HG02981 (cell line): ENCODE measurements at regions not wholly inside any gene's neighbourhood (a gene's known extent, or its start where the extent isn't known, plus 50 kb on each side); places are given as distances from the start of the nearest gene placed in this dataset.
"Not testable (repeated sequence)": the region's sequence is repeated elsewhere in the genome, so short reads cannot be mapped to it uniquely, and the experiment has no call there.

ENCODE experiments used
- ATAC-seq: cut with Tn5 transposase; IDR thresholded peaks from one replicate; pipeline ENCODE4 v1.9.1; 2021; ENCODE audit warnings: mild to moderate bottlenecking, moderate library complexity; ENCODE audit not compliant: unreplicated experiment

DNA sequence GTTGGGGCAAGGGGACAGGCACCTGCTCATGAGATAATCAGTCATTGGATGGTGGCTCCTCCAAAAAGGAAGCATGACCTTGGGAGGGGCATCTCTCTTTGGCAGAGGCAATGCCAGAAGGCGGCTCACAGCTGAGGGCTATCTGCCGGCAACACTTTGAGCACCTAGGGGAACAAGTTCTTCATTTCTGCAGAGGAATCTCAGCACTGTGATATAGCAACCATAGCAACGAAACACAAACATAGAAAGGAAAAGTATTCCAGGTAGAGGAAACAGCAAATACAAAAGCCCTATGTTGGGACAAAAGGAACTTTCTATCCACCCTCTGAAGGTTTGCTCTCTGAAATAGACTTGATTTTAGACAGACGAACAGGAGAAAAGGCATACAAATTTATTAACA is 89.1 kb upstream of the NEDD4L start:
- ATAC-seq, result no peak

DNA sequence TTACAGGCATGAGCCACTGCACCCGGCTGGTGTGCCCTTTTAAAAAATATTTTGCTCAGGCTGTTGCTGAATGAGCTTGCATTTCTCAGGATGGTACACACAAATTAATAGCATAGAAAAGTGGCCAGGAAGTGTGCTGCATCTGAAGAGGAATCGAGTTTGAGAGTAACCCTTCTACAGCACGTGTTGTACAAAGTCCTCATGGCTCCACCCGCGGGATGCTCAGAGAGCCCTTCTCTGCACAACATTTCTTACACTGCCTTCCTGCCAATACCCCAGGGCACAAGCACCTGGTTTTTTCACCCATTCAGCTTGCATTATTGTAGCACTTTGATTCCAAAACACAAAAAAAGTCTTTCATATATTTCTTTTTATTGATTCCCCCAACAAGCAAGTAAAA is 90.1 kb upstream of the NEDD4L start:
- no peak for ATAC-seq

- ATAC-seq, result no peak
Observed at GRCh38 chr18:57951999-57952774, 91.8 kb upstream of the NEDD4L start.

DNA sequence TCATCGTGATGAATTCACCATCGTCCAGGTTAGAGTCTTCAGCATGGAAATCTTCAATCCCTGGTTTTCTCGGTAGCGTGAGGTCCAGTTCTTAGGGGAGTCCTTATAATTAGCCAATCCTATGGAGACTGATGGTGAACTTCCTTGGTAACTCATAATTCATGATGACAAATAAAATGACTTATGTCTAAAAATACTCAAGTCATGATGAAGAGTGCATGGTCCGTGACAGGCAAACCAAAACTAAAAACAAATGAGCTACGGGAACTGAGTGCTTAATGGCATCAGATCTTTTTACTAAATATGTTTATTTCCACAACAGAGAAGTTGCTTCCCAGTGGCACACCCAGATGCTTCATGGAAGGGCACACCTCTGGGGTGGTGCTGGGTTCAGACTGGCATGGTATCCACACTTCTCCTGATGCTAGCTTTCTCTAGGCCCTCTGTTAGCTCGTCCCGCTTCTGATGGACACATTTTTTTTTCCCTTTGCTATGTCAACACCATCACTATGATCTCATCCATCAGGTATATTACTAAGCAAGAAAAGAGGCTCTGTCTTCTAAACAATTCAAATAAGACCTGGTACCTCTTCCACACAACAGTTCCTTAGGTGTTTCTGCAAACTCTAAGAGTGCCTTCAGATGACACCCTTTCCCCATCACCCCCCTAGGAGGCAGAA is 92.8 kb upstream of the NEDD4L start:
- ATAC-seq, result peak; percentile 62

- ATAC-seq, result no peak
Observed at GRCh38 chr18:57950542-57950941, 93.5 kb upstream of the NEDD4L start.

DNA sequence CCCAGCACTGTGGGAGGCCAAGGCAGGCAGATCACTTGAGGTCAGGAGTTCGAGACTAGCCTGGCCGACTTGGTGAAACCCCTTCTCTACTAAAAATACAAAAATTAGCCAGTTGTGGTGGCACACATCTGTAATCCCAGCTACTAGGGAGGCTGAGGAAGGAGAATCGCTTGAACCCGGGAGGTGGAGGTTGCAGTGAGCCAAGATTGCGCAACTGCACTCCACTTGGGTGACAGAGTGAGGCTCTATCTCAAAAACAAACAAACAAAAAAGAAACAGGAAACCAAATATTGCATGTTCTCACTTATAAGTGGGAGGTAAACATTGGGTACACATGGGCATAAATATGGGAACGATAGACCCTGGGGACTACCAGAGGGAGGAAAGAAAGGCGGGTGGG is 94.7 kb upstream of the NEDD4L start:
- not testable (repeated sequence) for ATAC-seq

- ATAC-seq, result no peak
Observed at GRCh38 chr18:57947117-57947516, 96.9 kb upstream of the NEDD4L start.

DNA sequence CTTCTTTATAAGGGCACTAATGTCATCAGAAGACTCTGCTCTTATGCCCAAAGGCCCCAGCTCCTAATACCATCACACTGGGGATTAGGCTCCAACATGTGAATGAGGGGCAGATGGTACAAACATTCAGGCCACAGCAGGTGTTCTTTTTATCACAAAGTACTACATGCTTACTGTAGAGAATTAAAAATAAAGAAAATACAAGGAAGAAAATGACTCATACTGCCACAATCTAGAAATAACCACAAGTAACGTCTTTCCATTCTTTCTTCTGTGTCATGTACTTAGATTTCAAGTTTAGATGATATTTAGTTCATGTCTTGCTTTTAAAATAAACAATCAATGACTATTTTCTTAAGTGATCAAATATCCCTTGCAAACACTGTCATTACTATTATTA is 100.3 kb upstream of the NEDD4L start:
- no peak for ATAC-seq

GRCh38 chr18:57942493-57942892 is 101.5 kb upstream of the NEDD4L start:
- no peak for ATAC-seq

DNA sequence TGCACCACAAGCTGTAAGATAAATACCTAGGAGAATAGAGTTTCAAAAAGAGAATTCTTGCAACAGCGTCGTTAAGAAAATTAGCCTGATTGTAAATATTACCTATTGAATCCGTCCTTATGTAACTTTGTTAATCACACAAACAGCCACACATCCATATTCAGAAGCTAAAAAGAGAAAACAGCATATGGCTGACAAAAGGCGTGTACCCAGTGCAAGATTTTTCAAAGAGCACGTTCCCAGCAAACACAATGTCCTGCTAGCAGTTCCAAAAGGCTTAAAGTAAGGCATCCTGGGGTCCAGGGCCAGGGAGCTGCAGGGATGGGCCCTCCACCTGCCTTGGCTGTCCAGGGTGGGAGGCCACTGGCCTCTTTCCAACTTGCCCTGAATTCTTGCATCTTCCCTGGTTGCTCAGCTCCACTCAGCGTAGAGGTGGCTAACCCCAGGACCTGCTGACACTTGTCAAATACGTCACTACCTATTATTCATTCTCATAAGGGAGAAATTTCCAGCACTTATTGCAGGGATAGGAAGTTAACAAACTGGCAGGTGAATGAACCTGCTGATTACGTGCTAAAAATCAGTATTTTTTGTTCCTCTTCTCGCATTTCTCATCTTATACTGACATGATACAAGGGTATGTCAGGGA is 102.1 kb upstream of the NEDD4L start:
- no peak for ATAC-seq

DNA sequence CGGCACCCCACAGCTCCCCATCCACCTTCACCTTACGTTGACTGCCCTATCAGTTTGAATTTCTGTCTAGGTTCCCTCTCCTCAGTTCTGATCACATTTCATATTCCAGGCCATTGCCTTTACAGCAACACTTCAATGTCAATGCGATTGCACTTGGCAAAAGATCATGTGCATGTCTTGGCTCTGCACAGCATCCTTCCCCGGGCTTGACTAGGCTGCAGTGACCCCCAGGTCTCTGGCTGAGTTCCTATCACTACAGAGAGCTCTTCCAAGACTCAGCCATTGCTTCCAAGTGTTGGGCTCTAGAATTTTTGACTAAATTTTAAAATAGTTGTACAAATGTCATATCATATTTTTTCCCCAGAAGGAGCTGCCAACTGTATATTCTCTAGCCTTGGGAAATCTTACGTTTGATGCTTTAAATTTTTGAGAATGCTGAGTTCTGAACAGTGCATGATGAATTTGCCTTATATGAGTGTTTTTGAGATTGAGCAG is 103.8 kb upstream of the NEDD4L start:
- ATAC-seq, result no peak

DNA sequence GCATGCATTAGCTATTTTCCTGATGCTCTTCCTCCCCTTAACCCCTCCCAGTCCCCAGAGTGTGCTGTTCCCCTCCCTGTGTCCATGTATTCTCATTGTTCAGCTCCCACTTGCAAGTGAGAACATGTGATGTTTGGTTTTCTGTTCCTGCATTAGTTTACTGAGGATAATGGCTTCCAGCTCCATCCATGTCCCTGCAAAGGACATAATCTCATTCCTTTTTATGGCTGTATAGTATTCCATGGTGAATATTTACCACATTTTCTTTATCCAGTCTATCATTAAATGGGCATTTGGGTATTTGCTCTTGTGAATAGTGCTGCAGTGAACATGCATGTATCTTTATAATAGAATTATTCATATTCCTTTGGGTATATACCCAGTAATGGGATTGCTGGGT is 109.7 kb upstream of the NEDD4L start:
- not testable (repeated sequence) for ATAC-seq

DNA sequence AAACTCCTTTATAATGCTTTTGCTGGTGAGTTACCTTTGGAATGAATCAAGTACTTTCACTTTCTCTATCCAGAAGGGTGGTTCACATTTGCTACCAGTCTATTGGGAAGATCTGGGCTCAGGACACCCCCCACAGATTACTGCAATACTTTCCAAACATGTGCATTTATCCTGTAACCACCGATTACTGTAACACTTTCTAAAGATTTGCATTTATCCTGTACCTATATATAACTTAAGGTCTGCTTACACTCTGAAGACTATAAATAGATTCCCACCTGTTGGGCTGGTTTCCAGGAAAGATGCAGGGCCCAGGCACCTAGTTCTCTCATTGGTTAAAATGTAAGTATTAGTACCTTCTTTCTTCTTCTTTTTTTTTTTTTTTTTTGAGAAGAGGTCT is 113.0 kb upstream of the NEDD4L start:
- no peak for ATAC-seq

DNA sequence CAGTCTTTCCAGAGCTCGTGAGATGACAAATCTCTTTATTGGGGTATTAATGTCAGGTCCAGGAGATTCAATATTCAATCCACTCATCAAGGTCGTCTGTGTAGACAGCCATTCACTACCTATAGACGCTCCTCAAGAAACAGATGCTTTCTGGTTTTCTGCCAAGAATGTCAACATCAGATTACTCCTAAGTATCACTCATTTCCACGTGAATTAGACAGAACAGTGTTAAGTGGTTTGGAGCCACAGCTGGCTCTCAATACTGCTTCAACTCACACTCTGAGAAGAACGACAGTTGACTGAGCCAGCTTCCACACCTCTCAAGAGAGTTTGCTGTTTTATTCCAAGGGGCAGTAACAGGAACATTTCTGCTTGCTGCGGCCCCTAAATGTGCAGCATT is 113.5 kb upstream of the NEDD4L start:
- ATAC-seq, result no peak

DNA sequence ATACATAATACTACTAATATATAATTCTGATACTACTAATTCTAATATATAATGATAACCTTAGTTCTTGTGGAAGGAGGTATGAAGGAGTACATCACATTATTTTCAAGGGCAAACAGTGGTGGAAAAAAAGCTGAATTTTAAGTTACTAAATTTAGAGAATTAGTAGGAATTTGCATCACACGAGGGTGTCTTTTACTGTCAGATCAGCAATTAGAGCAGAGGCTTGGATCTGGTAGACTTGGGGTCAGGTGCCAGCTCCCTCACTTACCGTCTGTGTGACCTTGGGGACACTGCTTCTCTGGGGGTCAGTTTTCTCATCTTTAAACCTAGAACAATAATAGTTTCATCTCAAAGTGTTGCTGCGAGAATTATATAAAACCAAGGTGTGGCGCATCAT is 114.1 kb upstream of the NEDD4L start:
- no peak for ATAC-seq

GRCh38 chr18:57928466-57928865 is 115.6 kb upstream of the NEDD4L start:
- no peak for ATAC-seq

- ATAC-seq, result no peak
Observed at GRCh38 chr18:57927511-57927910, 116.5 kb upstream of the NEDD4L start.

GRCh38 chr18:57925706-57926105 is 118.3 kb upstream of the NEDD4L start:
- ATAC-seq, result no peak

DNA sequence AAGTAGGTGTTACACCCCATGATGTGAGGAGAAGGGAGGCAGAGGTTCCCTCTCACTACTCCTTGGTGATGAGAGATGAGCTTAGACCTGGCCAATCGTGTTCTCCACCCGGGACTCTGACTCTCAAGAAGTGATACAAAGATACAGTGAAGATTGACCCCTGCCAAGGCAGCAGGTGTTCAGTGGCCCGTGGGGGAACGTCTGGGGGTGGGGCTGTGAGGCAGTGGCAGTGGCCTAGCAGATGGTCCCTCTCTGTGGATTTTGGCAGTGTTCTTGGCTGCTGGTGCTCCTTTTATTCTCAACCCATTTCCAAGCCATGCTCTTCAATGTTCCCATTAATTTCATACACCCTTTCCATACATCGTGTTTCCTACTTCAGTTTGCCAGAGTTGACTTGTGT is 120.4 kb upstream of the NEDD4L start:
- no peak for ATAC-seq

DNA sequence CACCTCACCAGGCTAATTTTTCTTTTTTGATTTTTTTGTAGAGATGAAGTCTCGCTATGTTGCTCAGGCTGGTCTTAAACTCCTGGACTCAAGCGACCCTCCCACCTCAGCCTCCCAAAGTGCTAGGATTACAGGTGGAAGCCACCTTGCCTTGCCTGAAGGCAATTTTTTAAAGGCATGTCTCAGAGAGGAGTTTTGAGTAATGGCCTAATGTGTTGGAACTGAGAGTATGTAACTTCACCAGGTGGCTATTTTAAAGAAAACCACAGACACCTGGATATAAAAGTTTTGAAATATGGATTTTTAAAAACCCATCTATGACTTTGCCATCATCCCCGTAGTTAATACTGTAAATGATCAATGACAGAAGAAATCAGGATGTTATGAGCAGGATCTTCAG is 119.8 kb upstream of the ATP8B1 start:
- ATAC-seq, result no peak

DNA sequence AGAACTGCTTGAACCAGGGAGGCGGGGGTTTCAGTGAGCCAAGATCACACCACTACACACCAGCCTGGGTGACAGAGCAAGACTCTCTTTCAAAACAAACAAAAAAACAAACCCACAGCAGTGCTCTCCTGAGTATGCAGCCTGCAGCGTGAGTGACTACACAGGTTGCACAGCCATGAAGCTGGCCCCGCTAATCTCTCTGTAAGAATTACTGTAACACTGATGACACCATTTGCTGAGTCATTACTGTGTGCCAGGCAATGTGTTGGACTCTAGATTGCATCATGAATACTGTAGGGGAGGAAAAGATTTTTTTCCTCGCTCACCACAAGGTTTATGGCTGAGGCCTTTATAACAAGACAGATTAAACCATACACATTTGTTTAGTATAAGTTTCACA is 118.6 kb upstream of the ATP8B1 start:
- ATAC-seq, result no peak

DNA sequence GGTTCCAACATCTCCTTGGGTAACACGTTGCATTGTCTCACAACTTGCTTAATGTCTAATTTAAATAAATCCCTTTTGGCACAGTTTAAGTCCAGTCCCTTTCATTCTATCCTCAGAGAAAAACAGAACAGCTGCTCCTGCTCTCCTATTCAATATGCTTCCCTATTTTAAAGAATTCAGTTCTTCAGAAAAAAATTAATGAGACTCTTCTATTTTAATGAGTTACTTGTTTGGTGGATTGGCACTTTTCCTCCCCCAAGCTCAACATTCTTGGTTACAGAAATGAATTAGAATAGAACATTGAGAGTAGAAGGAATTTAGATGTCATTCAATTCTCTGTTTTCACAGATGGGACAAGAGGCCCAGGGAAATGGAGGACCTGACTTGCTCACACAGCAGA is 116.9 kb upstream of the ATP8B1 start:
- ATAC-seq, result no peak
